Fibroblast of mammary gland (primary cell): ENCODE measurements at regions not wholly inside any gene's neighbourhood (a gene's known extent, or its start where the extent isn't known, plus 50 kb on each side); places are given as distances from the start of the nearest gene placed in this dataset.

Experiments
- DNase-seq: peaks from one replicate; pipeline ENCODE4 v3.0.0-alpha.2; 2010; ENCODE audit warnings: low read depth
- H3K4me3 ChIP-seq: 2 replicates; pipeline ENCODE4 v1.5.1; 2011; ENCODE audit warnings: low read depth, mild to moderate bottlenecking, low read length, moderate library complexity; ENCODE audit not compliant: control insufficient read depth
- CTCF ChIP-seq: conservative IDR thresholded peaks from 2 replicates; pipeline ENCODE4 v1.5.1; 2011; ENCODE audit warnings: low read depth, low read length, inconsistent platforms; ENCODE audit not compliant: control insufficient read depth, insufficient read depth

GRCh38 chr5:86337667-86338460, 279.9 kb upstream of the COX7C start:
- H3K4me3 ChIP-seq = no peak overlapping the region
- DNase-seq = no peak
- no peak for TF ChIP-seq CTCF

- H3K4me3 ChIP-seq = no peak overlapping the region
- no peak for DNase-seq
- TF ChIP-seq CTCF = no peak
These were observed 263.1 kb upstream of the COX7C start for GRCh38 chr5:86354664-86355063.

GRCh38 chr5:86360801-86361200, 256.9 kb upstream of the COX7C start:
- no peak for TF ChIP-seq CTCF
- DNase-seq = no peak
- H3K4me3 ChIP-seq = no peak overlapping the region

- H3K4me3 ChIP-seq = no peak overlapping the region
- no peak for DNase-seq
- TF ChIP-seq CTCF = no peak
These were observed 246.7 kb upstream of the COX7C start for GRCh38 chr5:86371061-86371460.

- H3K4me3 ChIP-seq = no peak overlapping the region
- DNase-seq = no peak
- TF ChIP-seq CTCF = no peak
These were observed 243.1 kb upstream of the COX7C start for GRCh38 chr5:86374611-86375010.

GRCh38 chr5:86376214-86376613, 241.5 kb upstream of the COX7C start:
- TF ChIP-seq CTCF = no peak
- no peak overlapping the region for H3K4me3 ChIP-seq
- no peak for DNase-seq
